ENCODE measurements at regions not wholly inside any gene's neighbourhood (a gene's known extent, or its start where the extent isn't known, plus 50 kb on each side); places are given as distances from the start of the nearest gene placed in this dataset.

- no peaks in the 10 kb centered on the region for H3K36me3 Mint-ChIP-seq (ENCODE audit: insufficient read depth, unreplicated experiment)
- no peaks in the 10 kb centered on the region for H3K4me1 Mint-ChIP-seq (ENCODE audit: low read depth, unreplicated experiment)
- no peak overlapping the region for H3K4me3 Mint-ChIP-seq (ENCODE audit: low read depth, unreplicated experiment)
- TF ChIP-seq, protein P1, sequence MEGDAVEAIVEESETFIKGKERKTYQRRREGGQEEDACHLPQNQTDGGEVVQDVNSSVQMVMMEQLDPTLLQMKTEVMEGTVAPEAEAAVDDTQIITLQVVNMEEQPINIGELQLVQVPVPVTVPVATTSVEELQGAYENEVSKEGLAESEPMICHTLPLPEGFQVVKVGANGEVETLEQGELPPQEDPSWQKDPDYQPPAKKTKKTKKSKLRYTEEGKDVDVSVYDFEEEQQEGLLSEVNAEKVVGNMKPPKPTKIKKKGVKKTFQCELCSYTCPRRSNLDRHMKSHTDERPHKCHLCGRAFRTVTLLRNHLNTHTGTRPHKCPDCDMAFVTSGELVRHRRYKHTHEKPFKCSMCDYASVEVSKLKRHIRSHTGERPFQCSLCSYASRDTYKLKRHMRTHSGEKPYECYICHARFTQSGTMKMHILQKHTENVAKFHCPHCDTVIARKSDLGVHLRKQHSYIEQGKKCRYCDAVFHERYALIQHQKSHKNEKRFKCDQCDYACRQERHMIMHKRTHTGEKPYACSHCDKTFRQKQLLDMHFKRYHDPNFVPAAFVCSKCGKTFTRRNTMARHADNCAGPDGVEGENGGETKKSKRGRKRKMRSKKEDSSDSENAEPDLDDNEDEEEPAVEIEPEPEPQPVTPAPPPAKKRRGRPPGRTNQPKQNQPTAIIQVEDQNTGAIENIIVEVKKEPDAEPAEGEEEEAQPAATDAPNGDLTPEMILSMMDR (IDR thresholded peaks at IDR 0.05; ENCODE audit: unreplicated experiment): no peak
- intact Hi-C loops (cut with micrococcal nuclease; ENCODE audit: unreplicated experiment): loop anchor here (5.0 kb wide), 1 partner anchor 1036 kb away; no protein-coding TSS in a partner anchor
- DNase-seq: no peak
- H3K9me3 Mint-ChIP-seq (ENCODE audit: low read depth, unreplicated experiment): peaks cover 2% of the 10 kb centered on the region
- CTCF ChIA-PET: no interaction called here
- no TSS peak for BruUV-seq (replicated peaks)
- H3K27me3 Mint-ChIP-seq (ENCODE audit: unreplicated experiment): no peaks in the 10 kb centered on the region
- H3K27ac Mint-ChIP-seq (ENCODE audit: unreplicated experiment): no peak overlapping the region
Observed at GRCh38 chr1:59238333-59238934, 58.5 kb upstream of the FGGY start.

DNA sequence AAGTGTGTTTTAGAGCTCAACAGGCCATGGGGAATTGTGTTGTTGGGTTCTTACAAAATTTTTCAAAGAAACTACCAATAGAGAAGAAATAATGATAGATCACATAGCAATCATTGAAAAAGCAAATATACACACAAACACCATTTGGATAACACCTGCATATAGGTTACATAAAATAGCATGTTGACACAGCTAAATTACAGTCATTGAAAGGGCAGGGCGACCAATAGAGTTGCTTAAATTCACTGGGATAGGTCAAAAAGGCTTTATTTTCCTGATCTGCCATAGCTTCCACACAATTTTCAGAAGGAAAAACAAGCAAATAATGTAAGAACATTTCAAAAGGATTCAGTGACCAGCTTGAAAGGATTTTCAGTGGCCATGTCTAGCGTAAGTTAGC is 57.9 kb upstream of the FGGY start:
- TF ChIP-seq, protein P1 (IDR thresholded peaks at IDR 0.05; ENCODE audit: unreplicated experiment): no peak
- Mint-ChIP-seq H3K4me3 (ENCODE audit: low read depth, unreplicated experiment) (no peak overlapping the region), H3K9me3 (ENCODE audit: low read depth, unreplicated experiment) (peaks cover 4% of the 10 kb centered on the region), H3K4me1 (ENCODE audit: low read depth, unreplicated experiment) (no peaks in the 10 kb centered on the region), H3K27ac (ENCODE audit: unreplicated experiment) (no peak overlapping the region), H3K27me3 (ENCODE audit: unreplicated experiment) (no peaks in the 10 kb centered on the region), H3K36me3 (ENCODE audit: insufficient read depth, unreplicated experiment) (no peaks in the 10 kb centered on the region)
- no peak for DNase-seq
- BruUV-seq (replicated peaks): no TSS peak
- CTCF ChIA-PET: no interaction called here
- intact Hi-C loops (cut with micrococcal nuclease; ENCODE audit: unreplicated experiment): loop anchor here (5.0 kb wide), 1 partner anchor 1037 kb away; no protein-coding TSS in a partner anchor

- H3K36me3 Mint-ChIP-seq (ENCODE audit: insufficient read depth, unreplicated experiment): no peaks in the 10 kb centered on the region
- no peaks in the 10 kb centered on the region for H3K4me1 Mint-ChIP-seq (ENCODE audit: low read depth, unreplicated experiment)
- intact Hi-C loops (cut with micrococcal nuclease; ENCODE audit: unreplicated experiment): no loop called here
Observed at GRCh38 chr1:59241909-59242308, 55.0 kb upstream of the FGGY start.

GRCh38 chr1:59242370-59242769 is 54.5 kb upstream of the FGGY start:
- CTCF ChIA-PET: no interaction called here

More at GRCh38 chr1:59241909-59242308, 55.0 kb upstream of the FGGY start:
- Mint-ChIP-seq H3K4me3 (ENCODE audit: low read depth, unreplicated experiment) (no peak overlapping the region), H3K9me3 (ENCODE audit: low read depth, unreplicated experiment) (peaks cover 11% of the 10 kb centered on the region), H3K27ac (ENCODE audit: unreplicated experiment) (no peak overlapping the region), H3K27me3 (ENCODE audit: unreplicated experiment) (no peaks in the 10 kb centered on the region)
- no peak for DNase-seq
- TF ChIP-seq, protein P1 (IDR thresholded peaks at IDR 0.05; ENCODE audit: unreplicated experiment): no peak
- CTCF ChIA-PET: no interaction called here
- BruUV-seq (replicated peaks): no TSS peak

More at GRCh38 chr1:59242370-59242769, 54.5 kb upstream of the FGGY start:
- H3K4me3 Mint-ChIP-seq (ENCODE audit: low read depth, unreplicated experiment): no peak overlapping the region
- H3K27me3 Mint-ChIP-seq (ENCODE audit: unreplicated experiment): no peaks in the 10 kb centered on the region
- no peak for DNase-seq
- no TSS peak for BruUV-seq (replicated peaks)
- TF ChIP-seq, protein P1 (IDR thresholded peaks at IDR 0.05; ENCODE audit: unreplicated experiment): no peak
- no peaks in the 10 kb centered on the region for H3K36me3 Mint-ChIP-seq (ENCODE audit: insufficient read depth, unreplicated experiment)
- no peak overlapping the region for H3K27ac Mint-ChIP-seq (ENCODE audit: unreplicated experiment)
- intact Hi-C loops (cut with micrococcal nuclease; ENCODE audit: unreplicated experiment): no loop called here
- H3K9me3 Mint-ChIP-seq (ENCODE audit: low read depth, unreplicated experiment): peaks cover 11% of the 10 kb centered on the region
- no peaks in the 10 kb centered on the region for H3K4me1 Mint-ChIP-seq (ENCODE audit: low read depth, unreplicated experiment)

Data from Calu3 (cell line).